ENCODE measurements at regions not wholly inside any gene's neighbourhood (a gene's known extent, or its start where the extent isn't known, plus 50 kb on each side); places are given as distances from the start of the nearest gene placed in this dataset.
"Not testable (repeated sequence)": the region's sequence is repeated elsewhere in the genome, so short reads cannot be mapped to it uniquely, and the experiment has no call there.

GRCh38 chr2:52639692-52640091, 1127.9 kb upstream of the CHAC2 start:
- DNase-seq (no peak), ATAC-seq (replicated peaks in 1 of 2) (no peak)
- Mint-ChIP-seq H3K4me3 (no peak overlapping the region), H3K27me3 (ENCODE audit: low read depth) (no peaks in the 10 kb centered on the region), H3K9me3 (peaks cover 0 to 4% of the 10 kb centered on the region in 2 donors), H3K27ac (no peak overlapping the region), H3K36me3 (ENCODE audit: insufficient read depth in 2 of 2) (peaks cover 0 to 2% of the 10 kb centered on the region in 2 donors), H3K4me1 (ENCODE audit: low read depth) (no peaks in the 10 kb centered on the region)

GRCh38 chr2:52632543-52632942, 1135.1 kb upstream of the CHAC2 start:
- Mint-ChIP-seq H3K36me3 (ENCODE audit: insufficient read depth in 2 of 2) (peaks cover 4% of the 10 kb centered on the region in 2 donors), H3K4me3 (no peak overlapping the region), H3K9me3 (peaks cover 4 to 7% of the 10 kb centered on the region in 2 donors), H3K27me3 (ENCODE audit: low read depth) (no peaks in the 10 kb centered on the region), H3K4me1 (ENCODE audit: low read depth) (no peaks in the 10 kb centered on the region), H3K27ac (no peak overlapping the region)
- DNase-seq (no peak), ATAC-seq (replicated peaks in 1 of 2) (no peak)

- DNase-seq (no peak), ATAC-seq (replicated peaks in 1 of 2) (no peak)
- Mint-ChIP-seq H3K9me3 (peaks cover 5 to 6% of the 10 kb centered on the region in 2 donors), H3K4me3 (no peak overlapping the region), H3K27me3 (ENCODE audit: low read depth) (no peaks in the 10 kb centered on the region), H3K4me1 (ENCODE audit: low read depth) (no peaks in the 10 kb centered on the region), H3K27ac (no peak overlapping the region), H3K36me3 (ENCODE audit: insufficient read depth in 2 of 2) (peaks cover 4% of the 10 kb centered on the region in 2 donors)
Observed at GRCh38 chr2:52629944-52630343, 1137.7 kb upstream of the CHAC2 start.

- Mint-ChIP-seq H3K27ac (no peak overlapping the region), H3K27me3 (ENCODE audit: low read depth) (no peaks in the 10 kb centered on the region), H3K9me3 (peaks cover 5 to 6% of the 10 kb centered on the region in 2 donors), H3K36me3 (ENCODE audit: insufficient read depth in 2 of 2) (peaks cover 4% of the 10 kb centered on the region in 2 donors), H3K4me3 (no peak overlapping the region), H3K4me1 (ENCODE audit: low read depth) (no peaks in the 10 kb centered on the region)
- DNase-seq (no peak), ATAC-seq (replicated peaks in 1 of 2) (no peak)
Observed at GRCh38 chr2:52629531-52629930, 1138.1 kb upstream of the CHAC2 start.

GRCh38 chr2:52622266-52622665, 1145.3 kb upstream of the CHAC2 start:
- H3K9me3 Mint-ChIP-seq: peaks cover 0 to 4% of the 10 kb centered on the region in 2 donors
- ATAC-seq (replicated peaks in 1 of 2) (no peak), DNase-seq (no peak)
- no peak overlapping the region for H3K27ac Mint-ChIP-seq
- H3K36me3 Mint-ChIP-seq (ENCODE audit: insufficient read depth in 2 of 2): no peaks in the 10 kb centered on the region
- no peak overlapping the region for H3K4me3 Mint-ChIP-seq
- H3K27me3 Mint-ChIP-seq (ENCODE audit: low read depth): no peaks in the 10 kb centered on the region
- H3K4me1 Mint-ChIP-seq (ENCODE audit: low read depth): no peaks in the 10 kb centered on the region

GRCh38 chr2:52613064-52613463, 1154.5 kb upstream of the CHAC2 start:
- H3K4me3 Mint-ChIP-seq: no peak overlapping the region
- H3K4me1 Mint-ChIP-seq (ENCODE audit: low read depth): no peaks in the 10 kb centered on the region
- no peak overlapping the region for H3K27ac Mint-ChIP-seq
- ATAC-seq (replicated peaks in 1 of 2) (no peak), DNase-seq (no peak)
- no peaks in the 10 kb centered on the region for H3K27me3 Mint-ChIP-seq (ENCODE audit: low read depth)
- no peaks in the 10 kb centered on the region for H3K36me3 Mint-ChIP-seq (ENCODE audit: insufficient read depth in 2 of 2)
- peaks cover 0 to 2% of the 10 kb centered on the region in 2 donors for H3K9me3 Mint-ChIP-seq

GRCh38 chr2:52611759-52612158, 1155.8 kb upstream of the CHAC2 start:
- ATAC-seq (replicated peaks in 1 of 2) (no peak), DNase-seq (no peak)
- Mint-ChIP-seq H3K27me3 (ENCODE audit: low read depth) (no peaks in the 10 kb centered on the region), H3K4me3 (no peak overlapping the region), H3K27ac (no peak overlapping the region), H3K4me1 (ENCODE audit: low read depth) (no peaks in the 10 kb centered on the region), H3K36me3 (ENCODE audit: insufficient read depth in 2 of 2) (no peaks in the 10 kb centered on the region), H3K9me3 (no peaks in the 10 kb centered on the region)

- H3K36me3 Mint-ChIP-seq (ENCODE audit: insufficient read depth in 2 of 2): no peaks in the 10 kb centered on the region
- ATAC-seq (replicated peaks in 1 of 2) (no peak), DNase-seq (no peak)
- no peak overlapping the region for H3K4me3 Mint-ChIP-seq
- peaks cover 0 to 3% of the 10 kb centered on the region in 2 donors for H3K9me3 Mint-ChIP-seq
- no peak overlapping the region for H3K27ac Mint-ChIP-seq
- H3K4me1 Mint-ChIP-seq (ENCODE audit: low read depth): no peaks in the 10 kb centered on the region
- H3K27me3 Mint-ChIP-seq (ENCODE audit: low read depth): no peaks in the 10 kb centered on the region
Observed at GRCh38 chr2:52608030-52608429, 1159.6 kb upstream of the CHAC2 start.

- Mint-ChIP-seq H3K27ac (no peak overlapping the region), H3K9me3 (peaks cover 0 to 2% of the 10 kb centered on the region in 2 donors), H3K4me1 (ENCODE audit: low read depth) (no peaks in the 10 kb centered on the region), H3K36me3 (ENCODE audit: insufficient read depth in 2 of 2) (no peaks in the 10 kb centered on the region), H3K27me3 (ENCODE audit: low read depth) (no peaks in the 10 kb centered on the region), H3K4me3 (no peak overlapping the region)
- DNase-seq (no peak), ATAC-seq (replicated peaks in 1 of 2) (no peak)
Observed at GRCh38 chr2:52597346-52597745, 1170.3 kb upstream of the CHAC2 start.

- H3K36me3 Mint-ChIP-seq (ENCODE audit: insufficient read depth in 2 of 2): peaks cover 0 to 4% of the 10 kb centered on the region in 2 donors
Observed at GRCh38 chr2:52594026-52594425, 1173.6 kb upstream of the CHAC2 start.

GRCh38 chr2:52584071-52584470, 1183.5 kb upstream of the CHAC2 start:
- H3K4me1 Mint-ChIP-seq (ENCODE audit: low read depth); H3K9me3 Mint-ChIP-seq: not testable (repeated sequence)

More at GRCh38 chr2:52594026-52594425, 1173.6 kb upstream of the CHAC2 start:
- no peak for DNase-seq
- H3K4me1 Mint-ChIP-seq (ENCODE audit: low read depth): no peaks in the 10 kb centered on the region
- H3K27ac Mint-ChIP-seq: no peak overlapping the region
- H3K9me3 Mint-ChIP-seq: peaks cover 6 to 16% of the 10 kb centered on the region in 2 donors
- H3K4me3 Mint-ChIP-seq: no peak overlapping the region
- no peak for ATAC-seq (replicated peaks in 1 of 2)
- no peaks in the 10 kb centered on the region for H3K27me3 Mint-ChIP-seq (ENCODE audit: low read depth)

GRCh38 chr2:52572469-52572894, 1195.1 kb upstream of the CHAC2 start:
- Mint-ChIP-seq H3K4me3 (no peak overlapping the region), H3K27ac (no peak overlapping the region), H3K36me3 (ENCODE audit: insufficient read depth in 2 of 2) (peaks cover 4 to 6% of the 10 kb centered on the region in 2 donors), H3K9me3 (peaks cover 15 to 21% of the 10 kb centered on the region in 2 donors), H3K4me1 (ENCODE audit: low read depth) (no peaks in the 10 kb centered on the region), H3K27me3 (ENCODE audit: low read depth) (no peaks in the 10 kb centered on the region)
- DNase-seq: no peak
- ATAC-seq (replicated peaks in 1 of 2): no peak

More at GRCh38 chr2:52584071-52584470, 1183.5 kb upstream of the CHAC2 start:
- DNase-seq; H3K27me3 Mint-ChIP-seq (ENCODE audit: low read depth); H3K36me3 Mint-ChIP-seq (ENCODE audit: insufficient read depth in 2 of 2); H3K27ac Mint-ChIP-seq; H3K4me3 Mint-ChIP-seq; ATAC-seq (replicated peaks in 1 of 2): not testable (repeated sequence)

- H3K4me1 Mint-ChIP-seq (ENCODE audit: low read depth): no peaks in the 10 kb centered on the region
- DNase-seq (no peak), ATAC-seq (replicated peaks in 1 of 2) (no peak)
- H3K4me3 Mint-ChIP-seq: no peak overlapping the region
- peaks cover 4 to 6% of the 10 kb centered on the region in 2 donors for H3K36me3 Mint-ChIP-seq (ENCODE audit: insufficient read depth in 2 of 2)
- H3K27me3 Mint-ChIP-seq (ENCODE audit: low read depth): no peaks in the 10 kb centered on the region
- peaks cover 12 to 21% of the 10 kb centered on the region in 2 donors for H3K9me3 Mint-ChIP-seq
- H3K27ac Mint-ChIP-seq: no peak overlapping the region
Observed at GRCh38 chr2:52571380-52572347, 1195.9 kb upstream of the CHAC2 start.

Measured in activated T-cell treated with anti-CD3 and anti-CD28 coated beads, Interleukin-2, amount 50 U/mL, for 72 hours (primary cell).